ENCODE measurements at regions not wholly inside any gene's neighbourhood (a gene's known extent, or its start where the extent isn't known, plus 50 kb on each side); places are given as distances from the start of the nearest gene placed in this dataset.

GRCh38 chr5:133831491-133832224 is 136.8 kb downstream of the C5orf15 start:
- ATAC-seq: no peak
- TF ChIP-seq TOX (CRISPR knock-in tag; IDR thresholded peaks at IDR 0.05; ENCODE audit: borderline replicate concordance) (no peak), SNAI2 (CRISPR knock-in tag; IDR thresholded peaks at IDR 0.05) (no peak), ZC3H10 (CRISPR knock-in tag; IDR thresholded peaks at IDR 0.05) (no peak), PATZ1 (CRISPR knock-in tag; IDR thresholded peaks at IDR 0.05; ENCODE audit: borderline replicate concordance) (no peak), CSRNP3 (CRISPR knock-in tag; IDR thresholded peaks at IDR 0.05) (no peak), OSR1 (CRISPR knock-in tag; IDR thresholded peaks at IDR 0.05) (no peak)

DNA sequence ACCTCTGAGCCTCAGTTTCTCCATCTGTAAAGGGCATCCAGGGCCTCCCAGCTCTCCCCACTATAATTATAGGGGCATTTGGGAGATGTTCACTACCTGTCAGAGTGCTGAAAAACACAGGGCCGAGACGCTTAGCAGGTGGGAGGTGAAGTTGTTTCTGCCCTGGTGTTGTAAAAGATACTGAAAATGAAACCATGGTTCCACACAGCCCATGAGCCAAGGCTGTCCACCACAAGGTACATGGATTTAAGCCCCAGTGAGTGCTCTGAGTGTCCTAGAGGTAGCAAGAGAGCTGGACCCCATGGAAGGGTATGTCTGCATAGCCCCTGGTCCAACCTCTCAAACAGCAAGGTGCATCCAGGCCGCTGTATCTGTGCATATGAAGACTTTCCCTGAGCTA is 137.5 kb downstream of the C5orf15 start:
- ATAC-seq: no peak
- TF ChIP-seq GLIS3 (CRISPR knock-in tag; IDR thresholded peaks at IDR 0.05): no peak
- TF ChIP-seq POU6F1 (CRISPR knock-in tag; IDR thresholded peaks at IDR 0.05; ENCODE audit: borderline replicate concordance, low read depth): no peak
- no peak for TF ChIP-seq OSR1 (CRISPR knock-in tag; IDR thresholded peaks at IDR 0.05)
- TF ChIP-seq BACH2 (CRISPR knock-in tag; IDR thresholded peaks at IDR 0.05; ENCODE audit: borderline replicate concordance): no peak
- no peak for TF ChIP-seq PPARA (CRISPR knock-in tag; IDR thresholded peaks at IDR 0.05; ENCODE audit: borderline replicate concordance)
- no peak for TF ChIP-seq ZC3H10 (CRISPR knock-in tag; IDR thresholded peaks at IDR 0.05)
- TF ChIP-seq TCF4 (CRISPR knock-in tag; IDR thresholded peaks at IDR 0.05; ENCODE audit: borderline replicate concordance): no peak
- TF ChIP-seq ISL1 (CRISPR knock-in tag; IDR thresholded peaks at IDR 0.05): no peak
- TF ChIP-seq PATZ1 (CRISPR knock-in tag; IDR thresholded peaks at IDR 0.05; ENCODE audit: borderline replicate concordance): no peak

DNA sequence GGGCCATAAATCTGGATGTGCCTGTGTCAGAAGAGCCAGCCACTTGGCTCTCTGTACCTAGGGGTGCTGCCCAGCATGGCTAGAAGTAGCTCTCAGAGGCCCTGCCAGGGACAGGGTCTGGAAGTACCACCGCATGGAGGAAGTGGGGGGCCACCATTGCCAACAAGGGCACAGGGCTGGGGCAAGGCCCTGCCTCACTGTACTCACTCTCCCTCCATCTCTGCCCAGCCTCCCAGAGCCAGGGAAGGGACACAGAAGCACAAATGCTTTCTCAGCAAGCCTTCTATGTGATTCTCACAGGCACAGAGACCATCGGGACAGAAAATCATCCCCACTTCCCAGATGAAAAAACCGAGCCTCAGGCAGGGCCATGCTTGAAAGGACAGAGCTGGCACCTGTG is 138.1 kb downstream of the C5orf15 start:
- TF ChIP-seq PPARA (CRISPR knock-in tag; IDR thresholded peaks at IDR 0.05; ENCODE audit: borderline replicate concordance) (no peak), CSRNP3 (CRISPR knock-in tag; IDR thresholded peaks at IDR 0.05) (no peak), ESRRG (CRISPR knock-in tag; IDR thresholded peaks at IDR 0.05) (no peak), CSDC2 (CRISPR knock-in tag; IDR thresholded peaks at IDR 0.05) (no peak)
- TF ChIP-seq, protein P1, sequence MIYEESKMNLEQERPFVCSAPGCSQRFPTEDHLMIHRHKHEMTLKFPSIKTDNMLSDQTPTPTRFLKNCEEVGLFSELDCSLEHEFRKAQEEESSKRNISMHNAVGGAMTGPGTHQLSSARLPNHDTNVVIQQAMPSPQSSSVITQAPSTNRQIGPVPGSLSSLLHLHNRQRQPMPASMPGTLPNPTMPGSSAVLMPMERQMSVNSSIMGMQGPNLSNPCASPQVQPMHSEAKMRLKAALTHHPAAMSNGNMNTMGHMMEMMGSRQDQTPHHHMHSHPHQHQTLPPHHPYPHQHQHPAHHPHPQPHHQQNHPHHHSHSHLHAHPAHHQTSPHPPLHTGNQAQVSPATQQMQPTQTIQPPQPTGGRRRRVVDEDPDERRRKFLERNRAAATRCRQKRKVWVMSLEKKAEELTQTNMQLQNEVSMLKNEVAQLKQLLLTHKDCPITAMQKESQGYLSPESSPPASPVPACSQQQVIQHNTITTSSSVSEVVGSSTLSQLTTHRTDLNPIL (CRISPR knock-in tag; IDR thresholded peaks at IDR 0.05; ENCODE audit: low read depth): no peak
- ATAC-seq: no peak

GRCh38 chr5:133829786-133830185 is 138.6 kb downstream of the C5orf15 start:
- TF ChIP-seq, protein P1 (CRISPR knock-in tag; IDR thresholded peaks at IDR 0.05; ENCODE audit: low read depth): no peak
- no peak for TF ChIP-seq ZFP3 (CRISPR knock-in tag; IDR thresholded peaks at IDR 0.05)
- ATAC-seq: no peak
